Jurkat, Clone E6-1 (cell line): ENCODE measurements at regions not wholly inside any gene's neighbourhood (a gene's known extent, or its start where the extent isn't known, plus 50 kb on each side); places are given as distances from the start of the nearest gene placed in this dataset.
"Not testable (repeated sequence)": the region's sequence is repeated elsewhere in the genome, so short reads cannot be mapped to it uniquely, and the experiment has no call there.

Source experiments
- DNase-seq: peaks from one replicate; pipeline ENCODE4 v3.0.0-alpha.2; 2011; ENCODE audit warnings: low read depth, low spot score
- H3K4me3 ChIP-seq: 2 replicates; pipeline ENCODE4 v1.5.1; 2011; ENCODE audit warnings: mild to moderate bottlenecking, low read length, control low read depth, moderate library complexity

GRCh38 chr10:78444741-78445140, 411.1 kb downstream of the RPS24 start:
- not testable (repeated sequence) for H3K4me3 ChIP-seq, DNase-seq

GRCh38 chr10:78445308-78445707, 411.6 kb downstream of the RPS24 start:
- DNase-seq: no peak
- no peak overlapping the region for H3K4me3 ChIP-seq

DNA sequence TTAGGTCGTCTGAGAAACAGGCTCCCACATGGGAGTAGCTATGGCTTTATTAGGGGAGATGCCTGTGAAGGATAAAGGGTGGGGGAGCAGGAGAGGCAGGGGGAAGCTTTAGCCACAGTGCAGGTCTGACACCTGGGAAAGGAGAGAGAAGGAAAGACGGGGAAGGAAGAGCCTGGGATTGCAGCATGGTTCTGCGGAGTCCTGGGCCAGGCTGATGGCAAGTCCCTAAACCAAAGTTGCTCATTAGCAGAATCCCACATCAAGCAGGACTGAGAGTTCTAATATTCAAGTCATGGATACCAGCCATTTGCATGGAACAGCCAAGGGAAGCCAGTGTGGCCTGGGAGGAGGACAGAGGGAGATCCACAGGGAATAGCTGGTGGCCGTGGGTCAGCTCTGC, 414.8 kb downstream of the RPS24 start:
- no peak for DNase-seq
- H3K4me3 ChIP-seq: no peak overlapping the region

GRCh38 chr10:78448994-78449418, 415.3 kb downstream of the RPS24 start:
- DNase-seq: no peak
- H3K4me3 ChIP-seq: no peak overlapping the region

DNA sequence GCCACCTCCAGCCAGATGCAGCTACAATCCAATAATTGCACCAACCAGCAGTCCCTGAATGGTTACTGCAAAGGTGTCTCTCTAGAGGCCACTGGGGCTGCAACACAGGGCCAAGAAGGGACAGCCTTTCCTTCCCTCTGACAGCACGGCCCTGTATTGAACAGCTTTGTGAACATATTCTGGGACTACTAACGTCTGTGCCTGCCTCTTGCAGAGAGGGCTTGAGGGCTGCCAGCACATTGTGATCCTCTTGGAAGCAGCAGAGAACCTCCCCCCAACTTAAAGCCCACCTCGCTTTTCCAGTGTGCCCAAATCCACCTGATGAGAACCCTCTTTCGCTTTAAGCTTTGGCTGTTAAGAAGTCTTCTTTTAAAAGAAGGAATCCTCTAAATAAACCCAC, 415.9 kb downstream of the RPS24 start:
- no peak overlapping the region for H3K4me3 ChIP-seq
- no peak for DNase-seq

- no peak for DNase-seq
- no peak overlapping the region for H3K4me3 ChIP-seq
Observed at GRCh38 chr10:78450239-78450638, 416.6 kb downstream of the RPS24 start.

DNA sequence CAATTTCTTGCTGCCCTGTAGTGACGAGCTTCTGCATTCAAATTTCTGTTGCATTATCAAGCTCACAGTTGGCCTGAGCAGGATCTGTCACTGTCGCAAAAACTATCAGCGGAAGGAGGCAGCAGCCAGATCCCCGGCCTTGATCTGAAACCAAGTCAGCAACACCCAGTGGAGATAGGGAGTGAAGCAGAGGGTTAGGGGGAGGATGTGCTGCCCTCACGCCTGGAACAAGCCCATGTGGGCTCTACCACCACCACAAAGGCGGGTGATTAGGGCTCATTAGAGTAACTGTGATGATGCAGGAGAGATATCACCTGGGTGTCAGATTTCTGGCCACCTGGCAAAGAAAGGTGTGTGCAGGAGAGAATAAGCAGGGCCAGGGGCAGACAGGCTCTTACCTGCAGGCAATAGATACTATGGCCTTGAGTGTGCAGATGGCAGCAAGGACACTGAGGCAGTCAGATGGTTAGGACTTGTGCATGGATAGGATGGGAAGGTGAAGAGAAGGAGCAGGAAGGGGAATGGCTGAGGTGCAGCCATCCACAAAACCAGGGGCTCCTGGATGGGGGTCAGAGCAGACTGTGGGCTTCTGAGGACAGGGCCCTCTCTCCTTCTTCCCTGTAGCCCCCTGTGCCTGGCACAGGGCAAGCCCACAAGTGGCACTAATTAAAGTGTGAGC, 417.3 kb downstream of the RPS24 start:
- no peak for DNase-seq
- H3K4me3 ChIP-seq: no peak overlapping the region

DNA sequence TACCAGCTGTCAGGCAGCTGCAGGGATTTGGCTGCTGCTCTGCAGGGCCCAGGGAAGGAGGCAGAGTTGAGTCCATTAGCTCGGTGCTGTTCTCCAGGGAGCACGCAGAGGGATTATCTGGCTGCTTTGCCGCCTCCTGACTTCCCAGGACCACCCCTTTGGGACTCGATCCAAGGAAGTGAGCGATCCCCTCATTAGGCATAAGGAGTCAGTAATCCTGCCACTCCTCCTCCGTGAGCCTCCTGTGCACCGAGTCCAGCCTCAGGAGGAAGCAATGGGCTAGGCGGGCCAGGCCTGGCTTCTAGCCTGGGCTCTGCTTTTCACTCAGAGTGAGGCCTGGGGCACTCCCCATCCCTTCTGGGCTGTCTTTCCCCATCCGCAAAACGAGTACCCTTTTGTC, 417.9 kb downstream of the RPS24 start:
- no peak for DNase-seq
- H3K4me3 ChIP-seq: no peak overlapping the region

GRCh38 chr10:78454123-78454645, 420.5 kb downstream of the RPS24 start:
- no peak overlapping the region for H3K4me3 ChIP-seq
- no peak for DNase-seq

DNA sequence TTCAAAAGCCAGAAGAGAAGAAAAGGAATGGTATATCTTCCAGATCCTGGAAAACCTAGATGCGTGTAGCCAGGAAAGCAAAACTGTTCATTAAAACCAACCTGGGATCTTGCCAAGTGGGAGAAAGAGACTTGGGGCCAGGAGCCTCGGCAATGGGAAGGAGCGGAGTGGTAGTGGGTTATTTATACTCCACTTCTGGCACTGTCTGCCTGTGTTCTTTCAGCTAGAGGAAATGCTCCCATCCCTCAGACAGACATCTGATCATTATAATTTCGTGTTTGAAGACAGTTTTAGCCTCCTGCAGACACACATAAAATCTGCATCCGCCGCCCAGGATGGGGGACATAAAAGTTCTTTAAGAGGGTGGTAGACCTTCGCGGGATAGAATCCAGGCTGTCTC, 421.6 kb downstream of the RPS24 start:
- H3K4me3 ChIP-seq: no peak overlapping the region
- DNase-seq: no peak

- H3K4me3 ChIP-seq: no peak overlapping the region
- no peak for DNase-seq
Observed at GRCh38 chr10:78455811-78456210, 422.1 kb downstream of the RPS24 start.

GRCh38 chr10:78456649-78457400, 423.2 kb downstream of the RPS24 start:
- no peak overlapping the region for H3K4me3 ChIP-seq
- DNase-seq: no peak

- H3K4me3 ChIP-seq: no peak overlapping the region
- DNase-seq: no peak
Observed at GRCh38 chr10:78457804-78458482, 424.3 kb downstream of the RPS24 start.

DNA sequence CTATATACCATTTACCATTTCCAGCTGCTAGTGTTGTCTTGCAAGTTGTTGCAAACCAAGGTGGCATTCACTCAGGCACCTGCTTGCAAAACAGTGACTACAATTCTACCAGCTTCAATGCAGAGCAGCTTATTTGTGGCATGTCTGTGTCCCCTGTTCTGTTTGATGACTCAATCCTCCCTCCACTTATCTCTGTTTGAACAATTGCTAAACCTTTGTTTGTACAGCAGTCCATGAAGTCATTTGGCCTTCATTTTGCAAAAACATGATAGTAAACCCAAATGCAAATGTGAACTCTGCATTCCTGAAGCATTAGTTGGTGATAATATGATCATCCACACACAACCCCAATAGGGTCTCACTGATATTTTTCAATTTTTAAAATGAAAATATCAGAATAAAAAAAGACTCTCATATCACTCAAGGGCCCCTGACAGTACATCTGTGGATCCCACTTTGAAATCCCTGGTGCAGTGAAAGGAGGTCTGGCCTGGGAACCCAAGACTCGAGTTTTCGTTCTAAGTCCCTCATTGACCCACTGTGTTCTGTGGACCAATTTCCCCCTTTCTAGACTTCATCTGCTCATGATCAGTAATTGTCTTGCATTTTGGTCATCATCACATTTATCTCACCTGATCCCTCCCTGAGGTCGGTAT, 425.4 kb downstream of the RPS24 start:
- DNase-seq: no peak
- no peak overlapping the region for H3K4me3 ChIP-seq

DNA sequence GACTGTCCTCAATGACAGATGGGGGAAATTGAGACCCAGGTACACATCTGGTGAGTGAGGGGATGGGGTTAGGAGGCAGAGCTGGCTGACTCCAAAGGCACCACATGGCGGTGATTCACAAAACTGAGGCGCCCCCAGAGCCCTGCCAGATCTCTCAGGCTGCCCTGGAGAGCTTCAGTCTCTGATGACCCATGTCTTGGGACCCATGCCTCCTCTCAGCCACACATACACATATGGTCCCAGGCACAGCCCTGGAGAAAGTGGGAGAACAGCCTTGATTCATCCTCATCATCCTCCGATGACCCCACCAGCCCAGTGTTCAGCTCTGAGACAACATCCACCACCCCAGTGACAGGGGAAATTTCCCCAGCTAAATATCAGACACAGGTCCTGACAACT, 426.0 kb downstream of the RPS24 start:
- no peak for DNase-seq
- no peak overlapping the region for H3K4me3 ChIP-seq

DNA sequence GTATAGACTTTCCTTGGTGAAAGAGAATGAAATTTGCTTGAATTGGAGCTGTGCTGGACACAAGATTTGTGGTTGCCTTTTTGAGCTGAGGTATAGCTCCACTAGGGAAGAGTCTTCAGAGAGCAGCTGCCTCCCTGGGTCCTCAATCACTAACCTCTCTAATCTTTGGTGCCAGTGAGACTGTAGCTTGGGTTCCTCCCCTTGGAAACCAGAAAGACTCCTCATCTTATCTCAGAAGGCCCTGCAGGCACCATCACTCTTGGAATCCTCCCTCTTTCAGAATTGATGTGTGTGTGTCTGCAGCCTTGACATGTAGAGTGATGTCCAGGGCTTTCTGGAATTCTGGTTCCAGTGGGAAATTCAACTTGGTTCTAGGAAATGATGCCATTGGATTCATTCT, 426.5 kb downstream of the RPS24 start:
- no peak overlapping the region for H3K4me3 ChIP-seq
- no peak for DNase-seq

DNA sequence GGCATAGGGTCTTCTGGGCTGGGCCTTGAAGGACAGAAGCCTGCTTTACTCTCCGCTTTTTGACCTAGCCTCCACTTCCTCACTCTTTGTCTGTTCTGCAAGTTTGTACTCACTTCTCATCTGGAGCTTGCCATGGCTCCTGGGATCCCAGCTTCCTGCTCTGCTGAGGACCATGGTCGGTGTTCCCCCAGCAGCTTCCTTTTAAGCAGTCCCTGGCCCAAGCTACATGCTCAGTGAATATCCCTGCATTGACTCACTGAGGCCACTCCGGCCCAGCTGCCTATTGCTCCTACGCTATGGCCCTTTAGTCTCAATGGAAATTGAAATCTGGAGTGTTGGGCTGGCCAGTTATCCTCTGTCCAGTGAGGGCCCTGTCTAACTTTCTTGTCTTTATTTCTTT, 427.7 kb downstream of the RPS24 start:
- no peak for DNase-seq
- no peak overlapping the region for H3K4me3 ChIP-seq

GRCh38 chr10:78462176-78462575, 428.5 kb downstream of the RPS24 start:
- H3K4me3 ChIP-seq: no peak overlapping the region
- peak; percentile 60 for DNase-seq

DNA sequence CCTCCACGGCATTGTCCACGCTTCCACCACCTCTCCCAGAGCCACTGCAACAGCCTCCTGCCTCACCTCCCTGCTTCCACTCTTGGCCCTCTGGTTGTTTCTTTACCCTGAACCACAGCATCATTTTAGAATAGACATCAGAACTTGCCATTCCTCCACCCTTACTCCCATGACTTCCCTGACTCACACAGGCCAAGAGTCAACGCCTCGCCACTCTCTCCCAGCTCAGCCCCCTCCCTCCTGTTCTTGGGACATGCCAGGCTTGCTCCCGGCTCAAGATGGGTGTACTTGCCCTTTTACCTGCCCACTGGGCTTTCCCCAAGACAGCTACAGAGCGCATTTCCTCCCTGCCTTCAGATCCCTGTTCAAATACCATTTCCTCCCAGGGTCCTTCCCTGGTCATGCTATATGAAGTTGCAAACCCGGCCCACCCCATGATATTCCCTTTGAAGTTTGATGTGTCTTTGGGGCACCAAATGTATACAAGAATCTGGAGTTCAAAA, 429.1 kb downstream of the RPS24 start:
- no peak overlapping the region for H3K4me3 ChIP-seq
- no peak for DNase-seq
